ENCODE measurements at regions not wholly inside any gene's neighbourhood (a gene's known extent, or its start where the extent isn't known, plus 50 kb on each side); places are given as distances from the start of the nearest gene placed in this dataset.

DNA sequence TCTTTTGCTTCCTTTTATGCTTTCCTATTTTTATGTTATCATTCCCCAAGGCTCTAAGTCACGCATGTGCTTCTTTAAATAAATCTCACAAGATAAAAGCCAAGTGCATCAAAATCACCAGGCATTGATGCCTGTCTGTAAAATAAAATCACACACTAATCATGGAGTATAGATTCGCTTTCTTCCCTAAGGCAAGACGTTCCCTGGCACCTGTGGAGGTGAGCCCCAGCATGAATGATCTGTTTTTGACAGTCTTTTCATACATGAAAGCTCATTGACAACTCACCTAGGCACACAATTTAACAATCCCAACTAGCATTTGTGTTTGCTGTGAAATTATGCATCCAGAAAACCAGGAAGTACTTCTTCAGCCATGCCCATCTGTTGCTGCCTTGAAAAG, 146.9 kb upstream of the DMAC1 start:
- DNase-seq (ENCODE audit: low read depth) = no peak

DNA sequence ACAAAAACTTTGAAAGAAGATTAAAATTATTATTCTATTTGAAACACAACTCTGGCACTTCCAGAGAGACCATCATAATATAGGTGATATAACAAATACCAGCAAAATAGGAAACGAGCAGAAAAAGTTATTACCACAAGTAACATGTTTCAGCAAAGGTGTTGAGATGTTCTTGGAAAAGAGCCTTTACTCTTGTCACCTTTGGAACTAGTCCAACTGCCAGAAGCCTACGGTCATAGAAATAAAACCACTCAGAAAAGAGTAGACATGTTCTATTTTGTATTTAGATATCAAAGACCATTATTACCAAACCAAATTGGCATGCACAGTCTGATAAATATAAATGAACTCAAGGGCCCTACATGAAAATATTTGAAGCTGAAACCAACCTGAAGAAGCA, 145.0 kb upstream of the DMAC1 start:
- DNase-seq (ENCODE audit: low read depth) = no peak

- no peak for DNase-seq (ENCODE audit: low read depth)
These were observed 138.3 kb upstream of the DMAC1 start for GRCh38 chr9:7937761-7938491.

GRCh38 chr9:7936996-7937395, 137.4 kb upstream of the DMAC1 start:
- DNase-seq (ENCODE audit: low read depth) = no peak

- no peak for DNase-seq (ENCODE audit: low read depth)
These were observed 136.6 kb upstream of the DMAC1 start for GRCh38 chr9:7936163-7936562.

- DNase-seq (ENCODE audit: low read depth) = no peak
These were observed 136.1 kb upstream of the DMAC1 start for GRCh38 chr9:7935681-7936080.

DNA sequence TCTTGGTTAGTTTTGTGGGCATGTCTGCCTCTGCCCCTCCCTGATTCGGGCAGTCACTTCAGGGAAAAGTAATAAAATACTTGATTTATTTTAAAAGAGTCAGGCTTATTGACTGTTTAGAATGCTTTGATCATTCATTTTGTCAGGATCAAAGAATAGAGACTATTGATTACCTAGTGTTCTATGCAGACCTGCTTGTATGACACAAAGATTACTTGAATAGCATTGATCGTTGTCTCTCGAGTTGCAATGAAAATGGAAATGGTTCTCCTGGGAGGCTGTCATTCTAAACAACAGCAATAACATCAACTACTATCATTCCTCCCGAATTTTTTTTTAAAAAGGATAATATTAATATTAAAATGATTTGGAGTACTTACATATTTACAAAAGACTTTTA, 133.2 kb upstream of the DMAC1 start:
- DNase-seq (ENCODE audit: low read depth) = no peak

DNA sequence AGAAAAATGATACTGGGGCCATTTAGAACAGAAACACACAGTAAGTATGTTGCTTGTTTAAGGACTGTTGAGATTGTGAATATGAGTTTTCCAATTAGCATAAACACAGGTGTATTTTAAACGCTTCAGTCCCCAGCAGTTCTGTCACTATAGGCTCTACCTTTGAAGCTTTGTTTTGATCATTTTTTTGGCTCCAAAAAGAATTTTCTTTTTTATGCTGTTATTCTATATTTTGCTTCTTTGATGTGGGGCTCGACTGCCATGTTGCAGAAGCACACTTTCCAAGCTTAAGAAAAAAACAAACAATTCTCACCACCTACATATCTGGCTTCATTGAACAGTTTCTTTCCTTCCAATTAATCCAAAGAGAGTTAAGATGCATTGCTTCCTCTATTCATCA, 131.0 kb upstream of the DMAC1 start:
- DNase-seq (ENCODE audit: low read depth) = no peak

- DNase-seq (ENCODE audit: low read depth) = no peak
These were observed 122.1 kb upstream of the DMAC1 start for GRCh38 chr9:7921545-7922197.

- DNase-seq (ENCODE audit: low read depth) = no peak
These were observed 112.5 kb upstream of the DMAC1 start for GRCh38 chr9:7912037-7912535.

DNA sequence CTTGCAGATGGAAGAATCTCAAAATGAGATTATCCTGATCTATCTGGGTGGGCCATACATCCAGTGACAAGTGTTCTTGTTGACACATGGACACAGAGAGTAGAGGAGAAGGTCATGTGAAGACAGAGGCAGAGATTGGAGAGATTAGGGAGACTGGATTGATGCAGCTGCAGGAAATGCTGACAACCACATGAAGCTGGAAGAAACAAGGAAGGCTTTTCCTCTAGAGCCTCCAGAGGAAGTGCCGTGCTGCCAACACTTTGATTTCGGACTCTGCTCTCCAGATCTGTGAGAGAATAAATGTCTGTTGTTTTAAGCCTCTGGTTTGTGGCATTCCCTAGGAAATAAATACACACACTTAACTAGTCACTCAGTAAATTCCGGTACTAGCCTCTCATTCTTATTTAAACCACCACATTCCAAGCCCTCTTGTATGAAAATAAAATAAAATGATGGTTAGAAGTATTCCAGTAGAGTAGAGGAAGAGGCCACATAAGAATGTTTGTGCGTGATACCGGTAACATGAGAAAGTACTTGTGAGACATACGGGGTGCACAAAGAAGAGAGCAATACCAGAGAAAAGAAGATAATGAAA, 110.9 kb upstream of the DMAC1 start:
- DNase-seq (ENCODE audit: low read depth) = no peak

DNA sequence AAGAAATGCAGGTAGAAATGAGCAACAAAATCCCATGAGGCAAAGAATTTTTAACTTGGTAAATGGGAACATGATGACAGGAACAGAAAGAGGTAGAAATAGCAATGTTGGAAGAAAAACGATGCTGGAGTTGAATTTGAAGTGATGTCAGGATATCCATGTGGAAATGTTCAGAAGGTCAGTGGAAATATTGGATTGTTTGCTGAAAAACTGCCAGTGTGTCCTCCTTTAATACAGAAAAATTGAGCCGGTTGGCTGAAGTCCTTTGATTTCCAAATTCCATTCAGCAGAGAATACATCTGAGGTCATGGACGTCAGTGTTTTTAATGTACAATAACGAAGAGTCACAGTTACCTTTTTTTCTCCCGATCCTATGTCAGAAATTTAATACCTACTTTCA, 110.0 kb upstream of the DMAC1 start:
- DNase-seq (ENCODE audit: low read depth) = no peak

DNA sequence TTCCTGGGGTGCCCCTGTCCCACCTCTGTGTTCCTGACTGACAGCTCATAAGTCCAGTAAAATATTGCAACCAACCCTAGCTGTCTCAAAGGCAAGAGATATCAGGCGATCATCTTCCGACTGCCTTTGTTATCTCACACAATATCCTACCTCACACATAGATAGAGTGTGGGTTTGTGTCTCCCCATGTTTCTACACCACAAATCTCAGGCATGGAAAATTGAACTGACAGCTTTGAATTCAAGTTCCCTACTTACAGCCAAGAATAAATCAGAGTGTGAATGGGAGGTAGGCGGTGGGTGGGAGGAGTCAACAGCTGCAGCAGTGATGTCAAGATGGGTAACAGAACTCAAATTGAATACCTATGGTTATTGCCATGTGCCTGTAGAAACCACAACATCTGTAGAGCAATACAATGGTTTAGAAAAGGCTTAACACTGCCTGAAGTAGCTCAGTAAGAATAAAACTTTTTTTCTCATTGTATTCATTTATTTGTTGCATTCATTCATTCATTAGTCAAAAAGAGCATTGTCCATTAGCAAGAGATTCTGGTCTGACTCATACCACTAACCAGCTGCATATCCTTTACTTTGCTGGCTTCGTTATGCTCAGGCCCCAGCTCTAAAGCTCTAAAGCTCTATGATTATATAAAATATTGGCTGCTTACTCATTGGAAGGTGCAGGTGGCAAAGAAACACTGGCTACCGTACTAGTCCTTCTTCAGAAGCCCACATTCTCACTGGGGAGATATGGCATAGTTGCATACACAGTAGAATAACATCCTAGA, 108.2 kb upstream of the DMAC1 start:
- DNase-seq (ENCODE audit: low read depth) = no peak

GRCh38 chr9:7906783-7907550, 107.4 kb upstream of the DMAC1 start:
- DNase-seq (ENCODE audit: low read depth) = no peak

DNA sequence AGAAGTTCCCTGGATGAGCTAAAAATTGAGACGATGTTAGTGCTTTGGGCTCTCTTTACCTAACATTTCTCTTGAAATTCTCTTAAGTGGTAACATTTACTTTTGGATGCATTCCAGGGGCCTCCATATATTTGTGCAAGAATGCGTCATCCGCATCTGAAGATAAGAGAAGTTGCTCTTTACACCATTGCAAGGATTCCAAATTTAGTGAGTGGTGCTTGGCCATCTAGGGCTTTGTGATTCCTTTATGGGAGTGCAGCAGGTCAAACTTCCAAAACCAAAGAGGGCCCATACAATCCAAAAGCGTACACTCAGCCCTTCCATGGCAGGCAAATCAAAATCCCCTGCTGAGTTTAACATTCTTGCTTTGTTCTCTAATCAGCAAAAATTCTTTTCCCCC, 102.0 kb upstream of the DMAC1 start:
- no peak for DNase-seq (ENCODE audit: low read depth)

- no peak for DNase-seq (ENCODE audit: low read depth)
These were observed 101.0 kb upstream of the DMAC1 start for GRCh38 chr9:7900541-7900940.

DNA sequence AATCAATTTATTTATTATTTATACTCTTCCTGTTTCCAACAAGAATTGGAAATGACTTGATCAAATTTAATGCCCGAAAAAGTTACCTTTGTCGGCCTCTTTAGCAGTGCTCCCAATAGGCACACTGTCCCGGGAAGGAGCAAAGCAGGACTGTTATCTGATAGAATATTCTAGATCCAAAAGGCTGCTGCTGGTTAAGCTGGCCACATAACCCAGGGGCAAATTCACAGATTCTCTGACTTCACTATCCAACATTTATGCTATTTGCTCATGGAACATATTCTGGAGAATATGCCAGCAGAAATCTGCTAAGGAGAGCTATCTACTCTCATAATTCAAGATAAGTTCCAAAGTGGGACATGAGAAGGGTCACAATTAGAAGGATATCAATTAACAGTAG, 100.2 kb upstream of the DMAC1 start:
- DNase-seq (ENCODE audit: low read depth) = no peak

DNA sequence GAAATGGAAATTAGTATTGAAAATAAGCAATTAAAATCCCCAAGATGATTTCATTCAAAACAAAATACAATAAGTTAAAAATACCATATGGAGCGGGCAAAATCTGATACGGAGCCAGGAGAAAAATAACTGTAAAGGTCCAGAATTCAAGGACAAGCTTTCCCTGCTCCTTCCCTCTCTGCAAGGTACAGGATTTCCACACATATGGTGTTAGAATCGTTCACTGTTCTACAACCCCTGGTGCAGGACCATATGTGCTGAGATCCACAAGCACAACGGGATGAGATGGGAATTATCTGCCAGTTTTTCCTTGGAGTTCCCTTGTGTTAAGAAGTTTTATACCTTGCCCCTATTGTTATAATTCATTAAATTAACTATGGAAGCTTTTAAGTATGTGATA, 94.7 kb upstream of the DMAC1 start:
- DNase-seq (ENCODE audit: low read depth) = no peak

DNA sequence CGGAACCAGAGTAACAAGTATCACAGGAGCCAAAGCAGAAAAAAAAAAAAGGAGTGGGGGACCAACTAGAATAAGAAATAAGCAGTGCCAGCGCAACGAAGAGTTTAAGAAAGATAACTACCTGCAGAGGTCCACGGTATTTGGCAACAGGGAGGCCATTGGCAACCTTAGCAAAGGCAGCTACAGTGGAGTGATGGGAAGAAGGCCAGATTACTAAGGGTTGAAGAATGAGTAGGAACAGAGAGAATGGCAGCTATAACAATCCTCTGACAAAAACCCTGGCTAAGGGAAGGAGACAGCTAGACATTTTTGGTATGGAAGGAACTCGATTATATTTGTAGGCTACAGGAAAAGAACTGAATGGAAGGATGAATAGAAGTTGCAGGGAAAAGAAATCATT, 93.4 kb upstream of the DMAC1 start:
- DNase-seq (ENCODE audit: low read depth) = no peak

GRCh38 chr9:7879551-7880245, 80.1 kb upstream of the DMAC1 start:
- no peak for DNase-seq (ENCODE audit: low read depth)

All from Daoy (cell line).